ENCODE measurements at regions not wholly inside any gene's neighbourhood (a gene's known extent, or its start where the extent isn't known, plus 50 kb on each side); places are given as distances from the start of the nearest gene placed in this dataset.

GRCh38 chr2:173739006-173739405 is 226.2 kb downstream of the SP3 start:
- TF ChIP-seq POLR2A (IDR thresholded peaks at IDR 0.05): no peak
- TF ChIP-seq CTCF (IDR thresholded peaks at IDR 0.05): no peak
